NT2/D1 (cell line): ENCODE measurements at regions not wholly inside any gene's neighbourhood (a gene's known extent, or its start where the extent isn't known, plus 50 kb on each side); places are given as distances from the start of the nearest gene placed in this dataset.

Source experiments
- DNase-seq: peaks from one replicate; pipeline ENCODE4 v3.0.0-alpha.2; 2011; ENCODE audit warnings: low read depth, low spot score
- H3K27me3 ChIP-seq: 2 replicates; pipeline ENCODE4 v1.6.0; 2011; ENCODE audit warnings: mild to moderate bottlenecking; ENCODE audit not compliant: insufficient read length, insufficient read depth
- H3K36me3 ChIP-seq: 2 replicates; pipeline ENCODE4 v1.6.1; 2011; ENCODE audit warnings: mild to moderate bottlenecking, low read length, mixed read lengths; ENCODE audit not compliant: insufficient read depth, insufficient read length
- H3K4me1 ChIP-seq: 2 replicates; pipeline ENCODE4 v1.5.1; 2011; ENCODE audit not compliant: insufficient read depth, insufficient read length
- H3K4me3 ChIP-seq: 2 replicates; pipeline ENCODE4 v1.5.1; 2011; ENCODE audit warnings: low read depth; ENCODE audit not compliant: insufficient read length
- H3K9ac ChIP-seq: 2 replicates; pipeline ENCODE4 v1.6.0; 2011; ENCODE audit warnings: low read depth; ENCODE audit not compliant: insufficient read length
- H3K9me3 ChIP-seq: 2 replicates; pipeline ENCODE4 v1.5.1; 2011; ENCODE audit warnings: mild to moderate bottlenecking, low read length; ENCODE audit not compliant: insufficient read depth
- SUZ12 ChIP-seq: IDR thresholded peaks from 2 replicates; pipeline ENCODE4 v1.6.1; 2011; ENCODE audit not compliant: insufficient read length, insufficient read depth; ENCODE audit errors: extremely low read depth
- YY1 ChIP-seq: IDR thresholded peaks from 2 replicates; pipeline ENCODE4 v1.6.1; 2011; ENCODE audit not compliant: insufficient read length, insufficient read depth
- ZNF274 ChIP-seq: IDR thresholded peaks from 2 replicates; pipeline ENCODE4 v1.6.1; 2011; ENCODE audit warnings: mild to moderate bottlenecking, low read depth, low read length

DNA sequence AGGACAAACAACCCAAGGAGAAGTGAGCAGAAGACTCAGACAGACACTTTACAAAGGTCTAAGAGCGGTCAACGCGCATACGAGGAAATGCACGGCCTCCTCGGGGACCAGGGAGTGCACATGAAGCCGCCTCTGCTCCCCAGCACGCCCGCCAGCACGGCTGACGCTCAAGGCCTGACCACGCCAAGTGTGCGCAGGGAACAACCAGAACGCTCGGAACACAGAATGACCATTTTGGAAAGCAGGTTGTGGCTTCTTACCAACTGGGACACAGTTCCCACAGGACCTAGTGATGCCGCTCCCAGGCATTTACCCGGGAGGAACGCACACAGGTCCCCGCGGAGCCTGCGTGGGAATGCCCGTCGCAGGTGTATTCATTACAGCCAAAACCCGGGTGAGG, 191.5 kb upstream of the PPP1R26 start:
- Histone ChIP-seq H3K9ac (no peak overlapping the region), H3K4me3 (no peak overlapping the region), H3K9me3 (no peaks in the 10 kb centered on the region; the same call in 1 of the 2 replicates), H3K4me1 (peaks cover 14% of the 10 kb centered on the region), H3K27me3 (no peaks in the 10 kb centered on the region), H3K36me3 (no peaks in the 10 kb centered on the region)
- TF ChIP-seq YY1 (no peak), SUZ12 (no peak), ZNF274 (no peak)
- DNase-seq: no peak

GRCh38 chr9:135289081-135289491, 190.5 kb upstream of the PPP1R26 start:
- H3K9me3 ChIP-seq: no peaks in the 10 kb centered on the region; the same call in 1 of the 2 replicates
- H3K4me3 ChIP-seq: no peak overlapping the region
- no peaks in the 10 kb centered on the region for H3K27me3 ChIP-seq
- no peak overlapping the region for H3K9ac ChIP-seq
- H3K4me1 ChIP-seq: peaks cover 14% of the 10 kb centered on the region
- H3K36me3 ChIP-seq: no peaks in the 10 kb centered on the region
- DNase-seq: no peak
- TF ChIP-seq YY1: no peak
- no peak for TF ChIP-seq SUZ12
- no peak for TF ChIP-seq ZNF274

- Histone ChIP-seq H3K9ac (no peak overlapping the region), H3K4me1 (peaks cover 9% of the 10 kb centered on the region), H3K36me3 (no peaks in the 10 kb centered on the region), H3K9me3 (peaks cover 4% of the 10 kb centered on the region; the same call in 1 of the 2 replicates), H3K4me3 (no peak overlapping the region), H3K27me3 (no peaks in the 10 kb centered on the region)
- TF ChIP-seq SUZ12 (no peak), YY1 (no peak), ZNF274 (no peak)
- no peak for DNase-seq
These were observed 189.5 kb upstream of the PPP1R26 start for GRCh38 chr9:135290086-135290485.

- no peak for DNase-seq
- H3K27me3 ChIP-seq: no peaks in the 10 kb centered on the region
- peaks cover 4% of the 10 kb centered on the region; the same call in 1 of the 2 replicates for H3K9me3 ChIP-seq
- H3K4me1 ChIP-seq: peaks cover 9% of the 10 kb centered on the region
- no peaks in the 10 kb centered on the region for H3K36me3 ChIP-seq
- TF ChIP-seq ZNF274: no peak
- no peak for TF ChIP-seq YY1
- no peak for TF ChIP-seq SUZ12
- H3K9ac ChIP-seq: no peak overlapping the region
- no peak overlapping the region for H3K4me3 ChIP-seq
These were observed 189.0 kb upstream of the PPP1R26 start for GRCh38 chr9:135290566-135290965.

DNA sequence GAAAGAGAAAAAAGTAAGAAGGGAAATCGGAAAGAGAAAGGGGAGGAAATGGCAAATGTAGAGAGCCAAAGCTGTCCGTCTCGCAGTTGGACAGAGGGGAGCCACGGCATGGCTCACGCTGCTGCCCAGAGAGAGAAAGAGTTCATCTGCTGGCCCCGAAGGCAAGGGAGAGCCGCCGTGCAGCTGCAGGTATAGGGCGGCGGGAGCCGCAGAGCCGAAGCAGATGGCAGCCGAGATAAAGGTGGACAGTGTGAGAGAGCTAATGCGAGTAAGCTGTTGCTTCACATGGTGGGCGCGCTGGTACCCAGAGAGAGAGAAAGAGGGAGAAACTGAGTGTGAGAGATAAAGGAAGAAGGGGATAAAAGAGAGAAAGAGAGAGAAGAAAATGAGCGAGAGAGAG, 188.4 kb upstream of the PPP1R26 start:
- H3K27me3 ChIP-seq: no peaks in the 10 kb centered on the region
- no peak for TF ChIP-seq ZNF274
- TF ChIP-seq SUZ12: no peak
- no peak for TF ChIP-seq YY1
- peaks cover 8% of the 10 kb centered on the region for H3K4me1 ChIP-seq
- H3K36me3 ChIP-seq: no peaks in the 10 kb centered on the region
- no peak for DNase-seq
- H3K4me3 ChIP-seq: no peak overlapping the region
- 0 out of 2 replicates have a peak, but pooled peaks cover 4% of the 10 kb centered on the region for H3K9me3 ChIP-seq
- peak overlapping the region; percentile 8 for H3K9ac ChIP-seq

DNA sequence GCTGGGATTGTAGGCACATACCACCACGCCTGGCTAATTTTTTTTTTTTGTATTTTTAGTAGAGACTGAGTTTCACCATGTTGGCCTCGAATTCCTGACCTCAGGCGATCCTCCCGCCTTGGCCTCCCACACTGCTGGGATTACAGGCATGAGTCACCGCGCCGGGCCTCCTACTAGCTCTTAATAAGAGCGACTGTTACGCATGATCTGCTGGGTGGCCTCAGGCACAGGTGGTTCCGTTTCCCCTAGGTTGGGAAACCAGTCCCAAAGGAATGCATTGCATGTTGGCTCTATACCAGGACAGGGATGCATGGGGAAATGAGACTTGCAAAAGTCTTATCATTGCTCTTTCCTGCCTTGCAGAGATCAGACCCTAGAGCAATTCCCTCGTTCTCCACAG, 184.7 kb upstream of the PPP1R26 start:
- H3K9me3 ChIP-seq: 0 out of 2 replicates have a peak, but pooled peaks cover 4% of the 10 kb centered on the region
- peak; percentile 35 for DNase-seq
- H3K4me3 ChIP-seq: no peak overlapping the region
- no peaks in the 10 kb centered on the region for H3K27me3 ChIP-seq
- H3K9ac ChIP-seq: no peak overlapping the region
- TF ChIP-seq ZNF274 (no peak), YY1 (no peak), SUZ12 (no peak)
- H3K36me3 ChIP-seq: no peaks in the 10 kb centered on the region
- peaks cover 12% of the 10 kb centered on the region for H3K4me1 ChIP-seq

DNA sequence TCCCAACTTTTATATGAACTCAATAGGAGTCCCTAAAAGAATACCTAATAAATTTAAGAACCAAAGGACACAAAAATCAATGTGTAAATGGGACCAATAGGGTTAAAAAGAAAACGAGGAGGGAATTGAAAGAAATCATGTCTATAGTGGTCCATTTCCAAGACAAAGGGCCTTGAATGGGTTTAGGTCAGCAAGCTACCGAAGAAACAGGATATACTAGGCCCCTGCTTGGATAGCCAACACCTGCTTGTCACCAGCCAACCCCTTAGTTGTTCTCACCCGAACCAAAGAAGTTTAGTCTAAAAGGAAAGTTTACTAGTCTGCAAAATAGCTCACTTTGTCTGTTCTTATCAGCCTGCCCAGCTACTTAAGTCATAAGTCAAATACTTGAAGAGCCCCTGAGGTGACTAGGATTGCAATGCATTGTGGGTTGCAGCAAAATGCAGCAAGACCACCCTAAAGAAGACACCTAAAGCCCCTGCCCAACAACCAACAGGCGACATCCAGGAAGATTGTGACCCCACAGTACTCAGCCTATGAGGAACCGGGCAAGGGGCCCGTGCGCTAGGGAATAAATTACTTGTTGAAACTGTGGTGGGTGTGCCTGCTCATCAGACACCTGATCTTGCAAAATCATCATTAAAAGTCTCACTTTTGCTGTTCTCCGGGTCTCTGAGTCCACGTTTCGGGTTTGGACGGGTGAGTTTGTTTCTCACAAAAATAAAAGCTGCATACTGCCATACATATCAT, 183.9 kb upstream of the PPP1R26 start:
- no peak for TF ChIP-seq YY1
- no peak for TF ChIP-seq SUZ12
- TF ChIP-seq ZNF274: no peak
- no peaks in the 10 kb centered on the region for H3K36me3 ChIP-seq
- no peaks in the 10 kb centered on the region for H3K27me3 ChIP-seq
- H3K9ac ChIP-seq: no peak overlapping the region
- 0 out of 2 replicates have a peak, but pooled peaks cover 4% of the 10 kb centered on the region for H3K9me3 ChIP-seq
- H3K4me1 ChIP-seq: peaks cover 18% of the 10 kb centered on the region
- no peak overlapping the region for H3K4me3 ChIP-seq
- DNase-seq: peak; percentile 44
